SK-N-SH (cell line): ENCODE measurements at regions not wholly inside any gene's neighbourhood (a gene's known extent, or its start where the extent isn't known, plus 50 kb on each side); places are given as distances from the start of the nearest gene placed in this dataset.

ENCODE experiments used
- CTCF ChIA-PET: fragments of 300-600, 350-600 bp; formaldehyde crosslinking; extraction: SDS; loops from one replicate; lab custom pipeline; 2021; lab: Yijun Ruan, JAX
- POLR2A ChIA-PET: fragments of 350-600 bp; sonication (Branson Sonifier 250); formaldehyde crosslinking; extraction: SDS; loops from one replicate; lab custom pipeline; 2020; ENCODE audit warnings: antibody characterized with exemption, inconsistent platforms; lab: Yijun Ruan, JAX
- DNase-seq: peaks from one replicate; pipeline ENCODE4 v3.0.0; 2012
- H2AFZ ChIP-seq: fragments of 200-600 bp; sonication (generic); 2 replicates; pipeline ENCODE4 v1.8.1; 2016; ENCODE audit warnings: antibody characterized with exemption, mild to moderate bottlenecking, low read depth
- H3F3A ChIP-seq: fragments of 200-600 bp; sonication (generic); replicated peaks from 2 replicates; pipeline ENCODE3; 2016; ENCODE audit warnings: antibody characterized with exemption, mild to moderate bottlenecking; ENCODE audit not compliant: insufficient read depth
- H3K27ac ChIP-seq, 2 experiments: fragments of 200-500 bp in 1 of 2; fragments of 200-600 bp in 1 of 2; sonication (Bioruptor generic) in 1 of 2; sonication (generic), shearing (Covaris generic) in 1 of 2; 2 replicates each; pipeline versions ENCODE4 v1.5.1 to v1.6.1; 2014 to 2016; ENCODE audit warnings: low read depth in 2 of 2, inconsistent platforms in 1 of 2, low read length in 1 of 2, mild to moderate bottlenecking in 1 of 2, mixed read lengths in 1 of 2
- H3K27me3 ChIP-seq: fragments of 200-600 bp; sonication (generic), shearing (Covaris generic); 2 replicates; pipeline ENCODE4 v1.6.1; 2016; ENCODE audit warnings: mixed run types; ENCODE audit not compliant: insufficient read depth
- H3K36me3 ChIP-seq, 2 experiments: fragments of 200-500 bp in 1 of 2; fragments of 200-600 bp in 1 of 2; sonication (Bioruptor generic) in 1 of 2; sonication (generic) in 1 of 2; replicated peaks in 1 of 2; 2 replicates each; pipeline versions ENCODE3 to v1.5.1; 2014 to 2016; ENCODE audit warnings: low read length in 1 of 2, mild to moderate bottlenecking in 1 of 2; ENCODE audit not compliant: insufficient read depth in 2 of 2, control insufficient read depth in 1 of 2
- H3K4me1 ChIP-seq, 2 experiments: fragments of 200-500 bp in 1 of 2; fragments of 200-600 bp in 1 of 2; sonication (Bioruptor generic) in 1 of 2; sonication (generic), shearing (Covaris generic) in 1 of 2; 2 replicates each; pipeline versions ENCODE4 v1.5.1 to v1.6.1; 2014 to 2016; ENCODE audit warnings: low read depth in 1 of 2, low read length in 1 of 2, mixed run types in 1 of 2; ENCODE audit not compliant: insufficient read depth in 2 of 2, control insufficient read depth in 1 of 2
- H3K4me2 ChIP-seq: fragments of 200-600 bp; sonication (generic), shearing (Covaris generic); 2 replicates; pipeline ENCODE4 v1.6.1; 2017; ENCODE audit warnings: mixed run types
- H3K4me3 ChIP-seq, 2 experiments: fragments of 200-500 bp in 1 of 2; fragments of 200-600 bp in 1 of 2; sonication (Bioruptor generic) in 1 of 2; sonication (generic), shearing (Covaris generic) in 1 of 2; 2 replicates each; pipeline versions ENCODE4 v1.5.1 to v1.8.1; 2014 to 2016; ENCODE audit warnings: low read depth in 2 of 2, inconsistent platforms in 1 of 2, low read length in 1 of 2, mild to moderate bottlenecking in 1 of 2, mixed read lengths in 1 of 2, moderate library complexity in 1 of 2
- H3K79me2 ChIP-seq: fragments of 200-600 bp; sonication (generic); 2 replicates; pipeline ENCODE4 v1.8.1; 2017; ENCODE audit warnings: mild to moderate bottlenecking; ENCODE audit not compliant: insufficient read depth
- H3K9ac ChIP-seq: fragments of 200-600 bp; sonication (generic); 2 replicates; pipeline ENCODE4 v1.6.1; 2017; ENCODE audit warnings: mixed run types
- H3K9me2 ChIP-seq: fragments of 200-600 bp; sonication (generic); 2 replicates; pipeline ENCODE4 v1.6.1; 2017; ENCODE audit warnings: mixed run types
- H3K9me3 ChIP-seq: fragments of 200-600 bp; sonication (generic); 2 replicates; pipeline ENCODE4 v1.6.1; 2017; ENCODE audit warnings: mixed run types, mild to moderate bottlenecking, moderate library complexity
- H4K20me1 ChIP-seq: fragments of 200-600 bp; sonication (generic); 2 replicates; pipeline ENCODE4 v1.6.1; 2017; ENCODE audit warnings: mild to moderate bottlenecking, mixed run types; ENCODE audit not compliant: insufficient read depth
- CTCF ChIP-seq: fragments of 200-600 bp; sonication (generic); IDR thresholded peaks from 2 replicates; pipeline ENCODE4 v1.6.1; 2017; ENCODE audit warnings: antibody characterized with exemption, mild to moderate bottlenecking, moderate library complexity
- EZH2phosphoT487 ChIP-seq: fragments of 200-600 bp; sonication (generic); IDR thresholded peaks from 2 replicates; pipeline ENCODE4 v1.6.1; 2017; ENCODE audit warnings: low read depth, mixed run types, mild to moderate bottlenecking, antibody characterized with exemption, moderate library complexity, borderline replicate concordance
- GATA2 ChIP-seq: sonication (generic); formaldehyde crosslinking; IDR thresholded peaks from 2 replicates; pipeline ENCODE4 v1.5.0; 2020; ENCODE audit warnings: mild to moderate bottlenecking, missing genetic modification reagents
- IRF3 ChIP-seq: fragments of 150-350 bp; IDR thresholded peaks from 2 replicates; pipeline ENCODE4 v1.6.1; 2016; ENCODE audit warnings: mild to moderate bottlenecking, low read depth, low read length
- MXI1 ChIP-seq: IDR thresholded peaks from 2 replicates; pipeline ENCODE4 v1.6.1; 2012; ENCODE audit warnings: mild to moderate bottlenecking, low read depth, low read length, improper control_type of control experiment
- NFIC ChIP-seq: IDR thresholded peaks from 2 replicates; pipeline ENCODE4 v1.4.0; 2012; ENCODE audit warnings: borderline replicate concordance
- RCOR1 ChIP-seq: fragments of 150-350 bp; IDR thresholded peaks from 2 replicates; pipeline ENCODE4 v1.6.1; 2017; ENCODE audit warnings: antibody characterized with exemption, low read length
- SMC3 ChIP-seq: IDR thresholded peaks from 2 replicates; pipeline ENCODE4 v1.6.1; 2012; ENCODE audit warnings: low read depth, low read length, improper control_type of control experiment
- TCF12 ChIP-seq: IDR thresholded peaks from 2 replicates; pipeline ENCODE4 v1.4.0; 2012
- USF1 ChIP-seq: IDR thresholded peaks from 2 replicates; pipeline ENCODE4 v1.4.0; 2012; ENCODE audit warnings: low read depth, borderline replicate concordance
- ZBTB33 ChIP-seq: IDR thresholded peaks from 2 replicates; pipeline ENCODE4 v1.4.0; 2012; ENCODE audit warnings: low read depth, borderline replicate concordance
- WGBS: methylation state at CpG from one replicate; pipeline ENCODE4 v1.1.6; 2017; ENCODE audit warnings: low lambda C conversion rate; 5-methylcytosine and 5-hydroxymethylcytosine counted together

GRCh38 chr6:126949786-126950185, 168.7 kb upstream of the RSPO3 start:
- CTCF ChIA-PET = no interaction called here
- no peaks in the 10 kb centered on the region for H3K27me3 ChIP-seq
- no peaks in the 10 kb centered on the region for H3K9me2 ChIP-seq
- no peaks in the 10 kb centered on the region for H3F3A ChIP-seq
- no peak overlapping the region for H3K9ac ChIP-seq
- POLR2A ChIA-PET = no interaction called here
- no peaks in the 10 kb centered on the region for H3K36me3 ChIP-seq
- WGBS = 12% methylated on average over 1 of the region's 1 CpG
- H4K20me1 ChIP-seq = no peaks in the 10 kb centered on the region
- H3K9me3 ChIP-seq = no peaks in the 10 kb centered on the region
- H3K27ac ChIP-seq = no peak overlapping the region
- H3K4me2 ChIP-seq = no peak overlapping the region
- no peak for DNase-seq
- TF ChIP-seq SMC3 (no peak), GATA2 (CRISPR knock-in tag) (no peak), USF1 (no peak), ZBTB33 (no peak)
- H2AFZ ChIP-seq = no peak overlapping the region
- no peaks in the 10 kb centered on the region for H3K4me1 ChIP-seq
- no peaks in the 10 kb centered on the region for H3K79me2 ChIP-seq
- no peak overlapping the region for H3K4me3 ChIP-seq

GRCh38 chr6:126955621-126956020, 162.8 kb upstream of the RSPO3 start:
- Histone ChIP-seq H3K27ac (no peak overlapping the region), H3K27me3 (no peaks in the 10 kb centered on the region), H3K9ac (no peak overlapping the region), H4K20me1 (no peaks in the 10 kb centered on the region), H3K9me2 (no peaks in the 10 kb centered on the region), H3K4me1 (no peaks in the 10 kb centered on the region), H3K9me3 (no peaks in the 10 kb centered on the region), H3K4me3 (no peak overlapping the region), H3K79me2 (no peaks in the 10 kb centered on the region), H2AFZ (no peak overlapping the region), H3F3A (no peaks in the 10 kb centered on the region), H3K36me3 (no peaks in the 10 kb centered on the region), H3K4me2 (no peak overlapping the region)
- 5% methylated on average over 1 of the region's 1 CpG for WGBS
- POLR2A ChIA-PET = no interaction called here
- TF ChIP-seq SMC3 = no peak
- no peak for DNase-seq
- CTCF ChIA-PET = no interaction called here

- POLR2A ChIA-PET = no interaction called here
- Histone ChIP-seq H3K9me2 (no peaks in the 10 kb centered on the region), H3K9ac (no peak overlapping the region), H3K4me2 (no peak overlapping the region), H2AFZ (no peak overlapping the region), H3K4me1 (no peaks in the 10 kb centered on the region), H3K36me3 (no peaks in the 10 kb centered on the region), H3K27ac (no peak overlapping the region), H3F3A (no peaks in the 10 kb centered on the region), H3K27me3 (no peaks in the 10 kb centered on the region), H3K9me3 (no peaks in the 10 kb centered on the region), H4K20me1 (no peaks in the 10 kb centered on the region), H3K79me2 (no peaks in the 10 kb centered on the region), H3K4me3 (no peak overlapping the region)
- CTCF ChIA-PET = no interaction called here
- no peak for DNase-seq
- 47% methylated on average over 3 of the region's 3 CpGs for WGBS
- TF ChIP-seq MXI1 (no peak), USF1 (no peak), TCF12 (no peak), CTCF (no peak), NFIC (no peak), ZBTB33 (no peak), RCOR1 (no peak), SMC3 (no peak), EZH2phosphoT487 (no peak), IRF3 (no peak)
Measured at GRCh38 chr6:126957721-126958120, 160.8 kb upstream of the RSPO3 start.
